ENCODE measurements at regions not wholly inside any gene's neighbourhood (a gene's known extent, or its start where the extent isn't known, plus 50 kb on each side); places are given as distances from the start of the nearest gene placed in this dataset.
A peak's percentile ranks its signal among the peaks of the same experiment; 100 is the strongest.

- DNase-seq (ENCODE audit: low spot score), result no peak
- H3K4me1 Mint-ChIP-seq, result peaks cover 52% of the 10 kb centered on the region
- no peaks in the 10 kb centered on the region for H3K9me3 Mint-ChIP-seq
- CTCF ChIA-PET, result no interaction called here
- no peaks in the 10 kb centered on the region for H3K27me3 Mint-ChIP-seq (ENCODE audit: low read depth)
- POLR2A ChIA-PET, result no interaction called here
- H3K27ac Mint-ChIP-seq, result peak overlapping the region; percentile 86; the same call in 1 of the 2 replicates
- H3K4me3 Mint-ChIP-seq, result no peak overlapping the region
- TF ChIP-seq PRRX2 (CRISPR knock-in tag; IDR thresholded peaks at IDR 0.05), result no peak
- no peak for TF ChIP-seq FOXJ3 (CRISPR knock-in tag; IDR thresholded peaks at IDR 0.05; ENCODE audit: borderline replicate concordance)
- no peak for TF ChIP-seq MAX (CRISPR knock-in tag; IDR thresholded peaks at IDR 0.05)
- TF ChIP-seq, protein P1, sequence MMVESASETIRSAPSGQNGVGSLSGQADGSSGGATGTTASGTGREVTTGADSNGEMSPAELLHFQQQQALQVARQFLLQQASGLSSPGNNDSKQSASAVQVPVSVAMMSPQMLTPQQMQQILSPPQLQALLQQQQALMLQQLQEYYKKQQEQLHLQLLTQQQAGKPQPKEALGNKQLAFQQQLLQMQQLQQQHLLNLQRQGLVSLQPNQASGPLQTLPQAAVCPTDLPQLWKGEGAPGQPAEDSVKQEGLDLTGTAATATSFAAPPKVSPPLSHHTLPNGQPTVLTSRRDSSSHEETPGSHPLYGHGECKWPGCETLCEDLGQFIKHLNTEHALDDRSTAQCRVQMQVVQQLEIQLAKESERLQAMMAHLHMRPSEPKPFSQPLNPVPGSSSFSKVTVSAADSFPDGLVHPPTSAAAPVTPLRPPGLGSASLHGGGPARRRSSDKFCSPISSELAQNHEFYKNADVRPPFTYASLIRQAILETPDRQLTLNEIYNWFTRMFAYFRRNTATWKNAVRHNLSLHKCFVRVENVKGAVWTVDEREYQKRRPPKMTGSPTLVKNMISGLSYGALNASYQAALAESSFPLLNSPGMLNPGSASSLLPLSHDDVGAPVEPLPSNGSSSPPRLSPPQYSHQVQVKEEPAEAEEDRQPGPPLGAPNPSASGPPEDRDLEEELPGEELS (CRISPR knock-in tag; IDR thresholded peaks at IDR 0.05), result no peak
- no peak for TF ChIP-seq CDX4 (CRISPR knock-in tag; IDR thresholded peaks at IDR 0.05; ENCODE audit: borderline replicate concordance)
- TF ChIP-seq, protein P2, sequence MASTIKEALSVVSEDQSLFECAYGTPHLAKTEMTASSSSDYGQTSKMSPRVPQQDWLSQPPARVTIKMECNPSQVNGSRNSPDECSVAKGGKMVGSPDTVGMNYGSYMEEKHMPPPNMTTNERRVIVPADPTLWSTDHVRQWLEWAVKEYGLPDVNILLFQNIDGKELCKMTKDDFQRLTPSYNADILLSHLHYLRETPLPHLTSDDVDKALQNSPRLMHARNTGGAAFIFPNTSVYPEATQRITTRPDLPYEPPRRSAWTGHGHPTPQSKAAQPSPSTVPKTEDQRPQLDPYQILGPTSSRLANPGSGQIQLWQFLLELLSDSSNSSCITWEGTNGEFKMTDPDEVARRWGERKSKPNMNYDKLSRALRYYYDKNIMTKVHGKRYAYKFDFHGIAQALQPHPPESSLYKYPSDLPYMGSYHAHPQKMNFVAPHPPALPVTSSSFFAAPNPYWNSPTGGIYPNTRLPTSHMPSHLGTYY (CRISPR knock-in tag; IDR thresholded peaks at IDR 0.05), result no peak
- TF ChIP-seq MYBL2 (CRISPR knock-in tag; IDR thresholded peaks at IDR 0.05), result no peak
- no peak for TF ChIP-seq SOX15 (CRISPR knock-in tag; IDR thresholded peaks at IDR 0.05)
- no peak for TF ChIP-seq AFF4 (CRISPR knock-in tag; IDR thresholded peaks at IDR 0.05; ENCODE audit: borderline replicate concordance)
- TF ChIP-seq, protein P3, sequence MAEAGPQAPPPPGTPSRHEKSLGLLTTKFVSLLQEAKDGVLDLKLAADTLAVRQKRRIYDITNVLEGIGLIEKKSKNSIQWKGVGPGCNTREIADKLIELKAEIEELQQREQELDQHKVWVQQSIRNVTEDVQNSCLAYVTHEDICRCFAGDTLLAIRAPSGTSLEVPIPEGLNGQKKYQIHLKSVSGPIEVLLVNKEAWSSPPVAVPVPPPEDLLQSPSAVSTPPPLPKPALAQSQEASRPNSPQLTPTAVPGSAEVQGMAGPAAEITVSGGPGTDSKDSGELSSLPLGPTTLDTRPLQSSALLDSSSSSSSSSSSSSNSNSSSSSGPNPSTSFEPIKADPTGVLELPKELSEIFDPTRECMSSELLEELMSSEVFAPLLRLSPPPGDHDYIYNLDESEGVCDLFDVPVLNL (CRISPR knock-in tag; IDR thresholded peaks at IDR 0.05; ENCODE audit: borderline replicate concordance, low read depth), result no peak
- no peak for TF ChIP-seq CBFB (CRISPR knock-in tag; IDR thresholded peaks at IDR 0.05; ENCODE audit: low read depth)
- no peak for TF ChIP-seq NFYB (CRISPR knock-in tag; conservative IDR thresholded peaks at IDR 0.05; ENCODE audit: low read depth)
- no peak for TF ChIP-seq GTF2I (CRISPR knock-in tag; conservative IDR thresholded peaks at IDR 0.05)
- TF ChIP-seq MLX (CRISPR knock-in tag; IDR thresholded peaks at IDR 0.05), result no peak
- TF ChIP-seq, protein P4, sequence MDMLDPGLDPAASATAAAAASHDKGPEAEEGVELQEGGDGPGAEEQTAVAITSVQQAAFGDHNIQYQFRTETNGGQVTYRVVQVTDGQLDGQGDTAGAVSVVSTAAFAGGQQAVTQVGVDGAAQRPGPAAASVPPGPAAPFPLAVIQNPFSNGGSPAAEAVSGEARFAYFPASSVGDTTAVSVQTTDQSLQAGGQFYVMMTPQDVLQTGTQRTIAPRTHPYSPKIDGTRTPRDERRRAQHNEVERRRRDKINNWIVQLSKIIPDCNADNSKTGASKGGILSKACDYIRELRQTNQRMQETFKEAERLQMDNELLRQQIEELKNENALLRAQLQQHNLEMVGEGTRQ (CRISPR knock-in tag; IDR thresholded peaks at IDR 0.05), result no peak
- TF ChIP-seq FOXP1 (CRISPR knock-in tag; IDR thresholded peaks at IDR 0.05; ENCODE audit: borderline replicate concordance), result no peak
- no peak for TF ChIP-seq TP53 (CRISPR knock-in tag; IDR thresholded peaks at IDR 0.05)
- H3K36me3 Mint-ChIP-seq, result peaks cover 11% of the 10 kb centered on the region
- ATAC-seq, result no peak
These were observed 51.4 kb downstream of the NCOR2 start for GRCh38 chr12:124515981-124516380.

All from WTC11 (cell line).